ENCODE measurements at regions not wholly inside any gene's neighbourhood (a gene's known extent, or its start where the extent isn't known, plus 50 kb on each side); places are given as distances from the start of the nearest gene placed in this dataset.
"Not testable (repeated sequence)": the region's sequence is repeated elsewhere in the genome, so short reads cannot be mapped to it uniquely, and the experiment has no call there.

GRCh38 chr2:131858197-131858596 is 303.6 kb downstream of the ANKRD30BL start:
- DNase-seq; BruUV-seq (replicated peaks); intact Hi-C loops (cut with micrococcal nuclease; ENCODE audit: unreplicated experiment): not testable (repeated sequence)

More at GRCh38 chr2:131858197-131858596, 303.6 kb downstream of the ANKRD30BL start:
- CTCF ChIA-PET; H3K27ac ChIP-seq; H3K9me3 ChIP-seq (ENCODE audit: insufficient read depth, low read depth); H4K20me1 ChIP-seq (ENCODE audit: insufficient read depth); H3K36me3 ChIP-seq (ENCODE audit: low read depth); H3K79me2 ChIP-seq (ENCODE audit: low read depth); H3K4me2 ChIP-seq; H3K9me2 ChIP-seq (ENCODE audit: insufficient read depth); H3K4me3 ChIP-seq; H3K27me3 ChIP-seq (ENCODE audit: insufficient read depth, low read depth); H3K4me1 ChIP-seq (replicated peaks; ENCODE audit: insufficient read depth); H2AFZ ChIP-seq; H3F3A ChIP-seq (ENCODE audit: insufficient read depth, low read depth); POLR2A ChIA-PET (ENCODE audit: unreplicated experiment): not testable (repeated sequence)
- TF ChIP-seq CTCF (conservative IDR thresholded peaks at IDR 0.05) = peak; percentile 68
